ENCODE measurements at regions not wholly inside any gene's neighbourhood (a gene's known extent, or its start where the extent isn't known, plus 50 kb on each side); places are given as distances from the start of the nearest gene placed in this dataset.
A peak's percentile ranks its signal among the peaks of the same experiment; 100 is the strongest.

- DNase-seq (ENCODE audit: low read depth) (no peak), FAIRE-seq (no peak)
- Mint-ChIP-seq H3K4me1 (ENCODE audit: low read depth, unreplicated experiment) (no peaks in the 10 kb centered on the region), H3K9me3 (ENCODE audit: unreplicated experiment) (no peaks in the 10 kb centered on the region), H3K27ac (ENCODE audit: unreplicated experiment) (no peak overlapping the region), H3K36me3 (ENCODE audit: low read depth, unreplicated experiment) (no peaks in the 10 kb centered on the region), H3K27me3 (ENCODE audit: low read depth, unreplicated experiment) (no peaks in the 10 kb centered on the region), H3K4me3 (ENCODE audit: unreplicated experiment) (no peak overlapping the region)
- Histone ChIP-seq H3K36me3 (ENCODE audit: insufficient read depth, low read length) (no peaks in the 10 kb centered on the region), H3K4me1 (ENCODE audit: insufficient read depth, low read length) (no peaks in the 10 kb centered on the region), H3K4me3 (ENCODE audit: insufficient read depth, low read depth, low read length) (no peak overlapping the region), H3K27me3 (ENCODE audit: insufficient read depth, low read length) (no peaks in the 10 kb centered on the region), H4K20me1 (ENCODE audit: insufficient read depth, low read length) (no peaks in the 10 kb centered on the region), H3K27ac (ENCODE audit: low read depth, low read length) (no peak overlapping the region), H3K4me2 (ENCODE audit: low read length) (no peak overlapping the region), H3K9me3 (ENCODE audit: insufficient read depth, low read depth, low read length) (no peaks in the 10 kb centered on the region), H2AFZ (ENCODE audit: low read depth, low read length) (no peak overlapping the region), H3K9ac (ENCODE audit: low read length) (no peak overlapping the region), H3K79me2 (ENCODE audit: insufficient read depth, low read length) (no peaks in the 10 kb centered on the region)
- no peak for TF ChIP-seq EZH2 (IDR thresholded peaks at IDR 0.05; ENCODE audit: insufficient read depth, low read length)
- TF ChIP-seq, protein P1, sequence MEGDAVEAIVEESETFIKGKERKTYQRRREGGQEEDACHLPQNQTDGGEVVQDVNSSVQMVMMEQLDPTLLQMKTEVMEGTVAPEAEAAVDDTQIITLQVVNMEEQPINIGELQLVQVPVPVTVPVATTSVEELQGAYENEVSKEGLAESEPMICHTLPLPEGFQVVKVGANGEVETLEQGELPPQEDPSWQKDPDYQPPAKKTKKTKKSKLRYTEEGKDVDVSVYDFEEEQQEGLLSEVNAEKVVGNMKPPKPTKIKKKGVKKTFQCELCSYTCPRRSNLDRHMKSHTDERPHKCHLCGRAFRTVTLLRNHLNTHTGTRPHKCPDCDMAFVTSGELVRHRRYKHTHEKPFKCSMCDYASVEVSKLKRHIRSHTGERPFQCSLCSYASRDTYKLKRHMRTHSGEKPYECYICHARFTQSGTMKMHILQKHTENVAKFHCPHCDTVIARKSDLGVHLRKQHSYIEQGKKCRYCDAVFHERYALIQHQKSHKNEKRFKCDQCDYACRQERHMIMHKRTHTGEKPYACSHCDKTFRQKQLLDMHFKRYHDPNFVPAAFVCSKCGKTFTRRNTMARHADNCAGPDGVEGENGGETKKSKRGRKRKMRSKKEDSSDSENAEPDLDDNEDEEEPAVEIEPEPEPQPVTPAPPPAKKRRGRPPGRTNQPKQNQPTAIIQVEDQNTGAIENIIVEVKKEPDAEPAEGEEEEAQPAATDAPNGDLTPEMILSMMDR (IDR thresholded peaks at IDR 0.05; ENCODE audit: insufficient read depth, low read depth, low read length), result no peak
These were observed 658.4 kb downstream of the EFNA5 start for GRCh38 chr5:107012371-107012770.

DNA sequence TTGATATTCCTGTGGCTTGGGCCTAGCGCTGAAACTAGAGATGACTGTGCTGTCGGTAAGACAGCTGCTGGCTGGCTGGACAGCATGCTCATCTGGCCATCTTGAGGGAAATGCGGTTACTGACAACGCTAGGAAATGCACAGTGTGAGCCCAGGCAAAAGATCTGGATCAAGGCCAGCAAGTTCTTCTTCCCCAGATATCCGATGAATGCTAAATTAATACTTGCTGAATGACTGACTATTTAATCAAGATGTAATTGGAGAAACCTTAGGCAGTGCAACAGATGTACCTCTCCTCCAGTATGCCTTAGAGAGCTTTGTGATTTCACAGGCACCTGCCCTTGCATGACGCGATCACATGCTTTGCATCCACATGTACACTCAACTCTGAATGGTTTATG lies 659.1 kb downstream of the EFNA5 start:
- Mint-ChIP-seq H3K4me1 (ENCODE audit: low read depth, unreplicated experiment) (no peaks in the 10 kb centered on the region), H3K27ac (ENCODE audit: unreplicated experiment) (no peak overlapping the region), H3K9me3 (ENCODE audit: unreplicated experiment) (no peaks in the 10 kb centered on the region), H3K4me3 (ENCODE audit: unreplicated experiment) (no peak overlapping the region), H3K27me3 (ENCODE audit: low read depth, unreplicated experiment) (no peaks in the 10 kb centered on the region), H3K36me3 (ENCODE audit: low read depth, unreplicated experiment) (no peaks in the 10 kb centered on the region)
- H3K9ac ChIP-seq (ENCODE audit: low read length), result no peak overlapping the region
- DNase-seq (ENCODE audit: low read depth) (peak; percentile 4), FAIRE-seq (no peak)
- no peaks in the 10 kb centered on the region for H3K27me3 ChIP-seq (ENCODE audit: insufficient read depth, low read length)
- TF ChIP-seq EZH2 (IDR thresholded peaks at IDR 0.05; ENCODE audit: insufficient read depth, low read length), result no peak
- TF ChIP-seq, protein P1 (IDR thresholded peaks at IDR 0.05; ENCODE audit: insufficient read depth, low read depth, low read length), result no peak
- H4K20me1 ChIP-seq (ENCODE audit: insufficient read depth, low read length), result no peaks in the 10 kb centered on the region
- no peaks in the 10 kb centered on the region for H3K79me2 ChIP-seq (ENCODE audit: insufficient read depth, low read length)
- H3K27ac ChIP-seq (ENCODE audit: low read depth, low read length), result no peak overlapping the region
- H3K4me2 ChIP-seq (ENCODE audit: low read length), result no peak overlapping the region
- H2AFZ ChIP-seq (ENCODE audit: low read depth, low read length), result no peak overlapping the region
- no peaks in the 10 kb centered on the region for H3K9me3 ChIP-seq (ENCODE audit: insufficient read depth, low read depth, low read length)
- H3K36me3 ChIP-seq (ENCODE audit: insufficient read depth, low read length), result no peaks in the 10 kb centered on the region
- H3K4me1 ChIP-seq (ENCODE audit: insufficient read depth, low read length), result no peaks in the 10 kb centered on the region
- no peak overlapping the region for H3K4me3 ChIP-seq (ENCODE audit: insufficient read depth, low read depth, low read length)

DNA sequence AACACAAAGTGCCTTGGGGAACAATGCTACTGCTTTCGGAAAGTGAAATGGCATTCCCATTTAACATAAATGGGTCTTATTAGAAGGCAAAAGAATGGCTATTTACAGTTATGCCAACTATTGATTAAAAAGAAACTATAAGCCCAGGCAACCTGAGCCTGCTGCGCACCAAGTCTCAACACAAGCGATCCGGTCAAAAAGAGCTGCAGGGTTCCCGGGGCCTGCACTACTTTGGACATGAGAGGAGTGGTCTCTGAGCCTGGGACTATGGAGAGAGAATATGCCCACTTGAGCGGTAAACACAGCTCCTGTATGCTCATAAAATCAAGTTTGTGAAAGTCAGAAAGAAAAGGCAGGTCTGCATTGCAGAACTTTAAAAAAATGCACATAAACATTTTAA lies 660.7 kb downstream of the EFNA5 start:
- no peaks in the 10 kb centered on the region for H3K4me1 ChIP-seq (ENCODE audit: insufficient read depth, low read length)
- no peaks in the 10 kb centered on the region for H3K9me3 ChIP-seq (ENCODE audit: insufficient read depth, low read depth, low read length)
- no peaks in the 10 kb centered on the region for H4K20me1 ChIP-seq (ENCODE audit: insufficient read depth, low read length)
- no peaks in the 10 kb centered on the region for H3K36me3 Mint-ChIP-seq (ENCODE audit: low read depth, unreplicated experiment)
- H3K9ac ChIP-seq (ENCODE audit: low read length), result no peak overlapping the region
- no peak overlapping the region for H3K27ac Mint-ChIP-seq (ENCODE audit: unreplicated experiment)
- no peak overlapping the region for H2AFZ ChIP-seq (ENCODE audit: low read depth, low read length)
- no peak overlapping the region for H3K4me2 ChIP-seq (ENCODE audit: low read length)
- H3K4me3 ChIP-seq (ENCODE audit: insufficient read depth, low read depth, low read length), result no peak overlapping the region
- no peaks in the 10 kb centered on the region for H3K27me3 ChIP-seq (ENCODE audit: insufficient read depth, low read length)
- no peak for DNase-seq (ENCODE audit: low read depth)
- H3K36me3 ChIP-seq (ENCODE audit: insufficient read depth, low read length), result no peaks in the 10 kb centered on the region
- FAIRE-seq, result no peak
- H3K4me3 Mint-ChIP-seq (ENCODE audit: unreplicated experiment), result no peak overlapping the region
- H3K79me2 ChIP-seq (ENCODE audit: insufficient read depth, low read length), result no peaks in the 10 kb centered on the region
- H3K4me1 Mint-ChIP-seq (ENCODE audit: low read depth, unreplicated experiment), result no peaks in the 10 kb centered on the region
- H3K27ac ChIP-seq (ENCODE audit: low read depth, low read length), result no peak overlapping the region
- H3K9me3 Mint-ChIP-seq (ENCODE audit: unreplicated experiment), result no peaks in the 10 kb centered on the region
- no peaks in the 10 kb centered on the region for H3K27me3 Mint-ChIP-seq (ENCODE audit: low read depth, unreplicated experiment)
- TF ChIP-seq, protein P1 (IDR thresholded peaks at IDR 0.05; ENCODE audit: insufficient read depth, low read depth, low read length), result no peak
- TF ChIP-seq EZH2 (IDR thresholded peaks at IDR 0.05; ENCODE audit: insufficient read depth, low read length), result no peak

Data from astrocyte (in vitro differentiated cells and primary cell).